ENCODE measurements at regions not wholly inside any gene's neighbourhood (a gene's known extent, or its start where the extent isn't known, plus 50 kb on each side); places are given as distances from the start of the nearest gene placed in this dataset.

GRCh38 chr6:104282581-104282980 is 577.1 kb downstream of the HACE1 start:
- Histone ChIP-seq H3K9me3 (no peaks in the 10 kb centered on the region), H3K36me3 (no peaks in the 10 kb centered on the region), H3K4me1 (no peaks in the 10 kb centered on the region), H3K27ac (no peak overlapping the region), H3K4me3 (no peak overlapping the region), H3K27me3 (no peaks in the 10 kb centered on the region)
- intact Hi-C loops (cut with DNase I) = no loop called here
- no peak for DNase-seq
- no peak for TF ChIP-seq CTCF (IDR thresholded peaks at IDR 0.05)
- TF ChIP-seq POLR2AphosphoS5 (IDR thresholded peaks at IDR 0.05) = no peak
- no peak for TF ChIP-seq POLR2A (IDR thresholded peaks at IDR 0.05)
- no peak for TF ChIP-seq EP300 (IDR thresholded peaks at IDR 0.05)
- WGBS, 2 donors = 88 to 93% methylated on average over 2 of the region's 2 CpGs

DNA sequence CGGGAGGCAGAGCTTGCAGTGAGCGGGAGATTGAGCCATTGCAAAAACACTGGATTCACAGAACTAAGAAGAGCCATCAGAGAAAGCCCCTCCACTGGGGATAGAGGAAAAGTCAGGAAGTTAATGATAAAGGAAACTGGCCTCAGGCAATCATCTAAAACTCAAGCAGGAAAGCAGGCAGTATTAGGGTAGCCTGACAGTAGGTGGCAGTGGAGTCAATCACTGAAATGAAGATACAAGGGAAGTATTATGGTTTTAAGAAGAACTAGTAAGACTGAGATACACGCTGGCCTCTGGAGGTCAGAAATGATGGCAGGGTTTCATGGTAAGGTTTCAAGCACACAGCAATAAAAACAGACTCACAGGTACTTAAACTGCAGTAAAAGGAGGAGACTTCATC is 578.3 kb downstream of the HACE1 start:
- TF ChIP-seq POLR2A (IDR thresholded peaks at IDR 0.05) (no peak), POLR2AphosphoS5 (IDR thresholded peaks at IDR 0.05) (no peak), EP300 (IDR thresholded peaks at IDR 0.05) (no peak)
- H3K4me3 ChIP-seq = no peak overlapping the region
- no peak for DNase-seq
- intact Hi-C loops (cut with DNase I) = no loop called here
- WGBS, 2 donors = 66 to 77% methylated on average over 3 of the region's 3 CpGs
- H3K9me3 ChIP-seq = no peaks in the 10 kb centered on the region
- no peaks in the 10 kb centered on the region for H3K4me1 ChIP-seq
- no peak overlapping the region for H3K27ac ChIP-seq
- no peaks in the 10 kb centered on the region for H3K36me3 ChIP-seq
- H3K27me3 ChIP-seq = no peaks in the 10 kb centered on the region

- intact Hi-C loops (cut with DNase I) = no loop called here
- Histone ChIP-seq H3K9me3 (no peaks in the 10 kb centered on the region), H3K4me3 (no peak overlapping the region), H3K27ac (no peak overlapping the region), H3K36me3 (no peaks in the 10 kb centered on the region), H3K4me1 (no peaks in the 10 kb centered on the region), H3K27me3 (no peaks in the 10 kb centered on the region)
- TF ChIP-seq CTCF (IDR thresholded peaks at IDR 0.05) (no peak), POLR2A (IDR thresholded peaks at IDR 0.05) (no peak), POLR2AphosphoS5 (IDR thresholded peaks at IDR 0.05) (no peak), EP300 (IDR thresholded peaks at IDR 0.05) (no peak)
- no peak for DNase-seq
- 78 to 89% methylated on average over 1 of the region's 1 CpG for WGBS, 2 donors
Measured at GRCh38 chr6:104268389-104268788, 591.3 kb downstream of the HACE1 start.

DNA sequence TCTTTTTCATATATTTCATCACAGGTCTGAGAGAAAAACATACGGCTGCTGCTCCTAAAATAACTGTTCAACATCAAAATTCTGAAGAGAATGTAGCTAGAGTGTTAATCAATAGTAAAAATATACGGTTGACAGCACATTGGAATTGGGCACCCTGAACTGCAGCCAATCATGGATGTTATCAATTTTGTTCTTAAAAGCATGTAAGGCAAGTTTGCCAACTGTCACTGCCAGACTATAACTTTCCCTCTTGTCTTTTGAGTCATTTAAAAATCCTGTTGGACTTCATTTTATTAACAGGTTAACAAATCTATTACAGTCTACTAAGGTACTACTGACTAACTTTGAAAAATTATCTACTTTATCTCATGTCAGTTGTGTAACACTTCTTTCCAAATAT is 592.8 kb downstream of the HACE1 start:
- no peak for DNase-seq
- TF ChIP-seq POLR2A (IDR thresholded peaks at IDR 0.05) = no peak
- TF ChIP-seq POLR2AphosphoS5 (IDR thresholded peaks at IDR 0.05) = no peak
- TF ChIP-seq CTCF (IDR thresholded peaks at IDR 0.05) = no peak
- TF ChIP-seq EP300 (IDR thresholded peaks at IDR 0.05) = no peak
- intact Hi-C loops (cut with DNase I) = no loop called here
- H3K27ac ChIP-seq = no peak overlapping the region
- H3K36me3 ChIP-seq = no peaks in the 10 kb centered on the region
- H3K4me1 ChIP-seq = no peaks in the 10 kb centered on the region
- H3K9me3 ChIP-seq = no peaks in the 10 kb centered on the region
- H3K27me3 ChIP-seq = no peaks in the 10 kb centered on the region
- no peak overlapping the region for H3K4me3 ChIP-seq
- WGBS, 2 donors = 81 to 87% methylated on average over 2 of the region's 2 CpGs

DNA sequence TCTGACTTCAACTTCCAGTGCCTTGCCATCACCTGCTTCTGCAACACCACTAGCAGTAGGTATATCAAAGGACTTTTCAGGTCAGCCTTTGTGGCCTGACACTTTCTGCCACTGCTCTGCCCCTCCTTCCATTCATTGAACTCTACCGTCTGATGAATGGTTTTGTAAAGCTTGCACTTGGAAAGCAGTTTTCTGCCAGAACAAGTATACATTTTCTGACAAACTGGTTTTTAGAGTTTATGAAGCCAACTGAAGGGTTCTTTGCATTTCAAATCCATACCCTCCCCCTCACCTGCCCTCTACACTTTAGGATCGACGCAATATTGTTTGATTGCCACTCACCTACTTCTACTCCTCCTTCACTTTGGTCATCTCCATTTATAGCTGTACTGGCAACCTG is 603.1 kb downstream of the HACE1 start:
- 61 to 83% methylated on average over 3 of the region's 3 CpGs for WGBS, 2 donors
- no peak for TF ChIP-seq EP300 (IDR thresholded peaks at IDR 0.05)
- TF ChIP-seq CTCF (IDR thresholded peaks at IDR 0.05) = no peak
- no peak for TF ChIP-seq POLR2A (IDR thresholded peaks at IDR 0.05)
- TF ChIP-seq POLR2AphosphoS5 (IDR thresholded peaks at IDR 0.05) = no peak
- no peaks in the 10 kb centered on the region for H3K9me3 ChIP-seq
- no peaks in the 10 kb centered on the region for H3K27me3 ChIP-seq
- no peaks in the 10 kb centered on the region for H3K4me1 ChIP-seq
- H3K4me3 ChIP-seq = no peak overlapping the region
- no peak overlapping the region for H3K27ac ChIP-seq
- no peak for DNase-seq
- H3K36me3 ChIP-seq = no peaks in the 10 kb centered on the region
- intact Hi-C loops (cut with DNase I) = no loop called here
